Karpas-422 (cell line): ENCODE measurements at regions not wholly inside any gene's neighbourhood (a gene's known extent, or its start where the extent isn't known, plus 50 kb on each side); places are given as distances from the start of the nearest gene placed in this dataset.

Experiments used
- DNase-seq: peaks from one replicate; pipeline ENCODE4 v3.0.0-alpha.2; 2015
- H2AFZ ChIP-seq: fragments of 200-600 bp; sonication (generic); 2 replicates; pipeline ENCODE4 v1.6.1; 2014; ENCODE audit warnings: antibody characterized with exemption, low read length, mixed read lengths
- H3K27ac ChIP-seq: fragments of 200-600 bp; sonication (generic); 2 replicates; pipeline ENCODE4 v1.5.1; 2014; ENCODE audit warnings: mild to moderate bottlenecking, low read length, moderate library complexity
- H3K27me3 ChIP-seq: fragments of 200-600 bp; sonication (generic); 2 replicates; pipeline ENCODE4 v1.6.1; 2014; ENCODE audit warnings: low read length, mixed read lengths
- H3K36me3 ChIP-seq: fragments of 200-600 bp; sonication (generic); 2 replicates; pipeline ENCODE4 v1.6.1; 2014; ENCODE audit warnings: low read length, mixed read lengths; ENCODE audit not compliant: insufficient read depth
- H3K4me1 ChIP-seq: fragments of 200-600 bp; sonication (generic); 2 replicates; pipeline ENCODE4 v1.6.1; 2014; ENCODE audit warnings: mild to moderate bottlenecking, low read length, mixed read lengths
- H3K4me2 ChIP-seq: fragments of 200-600 bp; sonication (generic); 2 replicates; pipeline ENCODE4 v1.6.1; 2014; ENCODE audit warnings: low read length, low read depth, mild to moderate bottlenecking; ENCODE audit not compliant: poor library complexity, severe bottlenecking
- H3K4me3 ChIP-seq: fragments of 200-600 bp; sonication (generic); 2 replicates; pipeline ENCODE4 v1.5.1; 2014; ENCODE audit warnings: mild to moderate bottlenecking, antibody characterized with exemption, low read length, mixed read lengths
- H3K79me2 ChIP-seq: fragments of 200-600 bp; sonication (generic); 2 replicates; pipeline ENCODE4 v1.6.1; 2014; ENCODE audit warnings: mild to moderate bottlenecking, low read length, mixed read lengths
- H3K9ac ChIP-seq: fragments of 200-600 bp; sonication (generic); 2 replicates; pipeline ENCODE4 v1.6.0; 2014; ENCODE audit warnings: low read length
- H3K9me2 ChIP-seq: fragments of 200-600 bp; sonication (generic), shearing (Covaris generic); replicated peaks from 2 replicates; pipeline ENCODE4 v1.6.0; 2014; ENCODE audit warnings: mild to moderate bottlenecking, low read length, moderate library complexity; ENCODE audit not compliant: insufficient read depth
- H3K9me3 ChIP-seq: fragments of 300-700, 200-600 bp; sonication (generic); 2 replicates; pipeline ENCODE4 v1.6.1; 2014; ENCODE audit warnings: low read length, mixed read lengths
- H4K20me1 ChIP-seq: fragments of 200-600 bp; sonication (generic); 2 replicates; pipeline ENCODE4 v1.6.1; 2014; ENCODE audit warnings: mild to moderate bottlenecking, antibody characterized with exemption, low read length, low read depth; ENCODE audit not compliant: insufficient read depth

GRCh38 chr6:160930547-160931377, 60.8 kb upstream of the MAP3K4 start:
- H3K36me3 ChIP-seq, result no peaks in the 10 kb centered on the region
- H3K9me2 ChIP-seq, result no peaks in the 10 kb centered on the region
- no peaks in the 10 kb centered on the region for H3K79me2 ChIP-seq
- no peaks in the 10 kb centered on the region for H4K20me1 ChIP-seq
- H3K4me1 ChIP-seq, result peaks cover 4% of the 10 kb centered on the region
- no peak for DNase-seq
- H2AFZ ChIP-seq, result no peak overlapping the region
- H3K4me3 ChIP-seq, result no peak overlapping the region
- no peak overlapping the region for H3K27ac ChIP-seq
- no peaks in the 10 kb centered on the region for H3K9me3 ChIP-seq
- H3K9ac ChIP-seq, result no peak overlapping the region
- no peak overlapping the region for H3K4me2 ChIP-seq
- no peaks in the 10 kb centered on the region for H3K27me3 ChIP-seq

GRCh38 chr6:160931378-160932310, 59.9 kb upstream of the MAP3K4 start:
- no peaks in the 10 kb centered on the region for H3K79me2 ChIP-seq
- H4K20me1 ChIP-seq, result no peaks in the 10 kb centered on the region
- no peak overlapping the region for H3K27ac ChIP-seq
- H3K27me3 ChIP-seq, result no peaks in the 10 kb centered on the region
- peaks cover 4% of the 10 kb centered on the region for H3K4me1 ChIP-seq
- no peak overlapping the region for H3K4me2 ChIP-seq
- no peak for DNase-seq
- no peak overlapping the region for H3K4me3 ChIP-seq
- H3K9me3 ChIP-seq, result no peaks in the 10 kb centered on the region
- H3K9me2 ChIP-seq, result no peaks in the 10 kb centered on the region
- no peak overlapping the region for H3K9ac ChIP-seq
- no peaks in the 10 kb centered on the region for H3K36me3 ChIP-seq
- no peak overlapping the region for H2AFZ ChIP-seq

- H3K27ac ChIP-seq, result no peak overlapping the region
- no peak overlapping the region for H3K4me2 ChIP-seq
- no peaks in the 10 kb centered on the region for H3K36me3 ChIP-seq
- H3K9me2 ChIP-seq, result no peaks in the 10 kb centered on the region
- no peak for DNase-seq
- H3K9ac ChIP-seq, result no peak overlapping the region
- H3K4me1 ChIP-seq, result peaks cover 4% of the 10 kb centered on the region
- H3K27me3 ChIP-seq, result no peaks in the 10 kb centered on the region
- H3K79me2 ChIP-seq, result no peaks in the 10 kb centered on the region
- H4K20me1 ChIP-seq, result no peaks in the 10 kb centered on the region
- no peaks in the 10 kb centered on the region for H3K9me3 ChIP-seq
- H3K4me3 ChIP-seq, result no peak overlapping the region
- no peak overlapping the region for H2AFZ ChIP-seq
Observed at GRCh38 chr6:160933256-160933655, 58.3 kb upstream of the MAP3K4 start.

GRCh38 chr6:160934157-160934556, 57.4 kb upstream of the MAP3K4 start:
- no peak overlapping the region for H3K4me3 ChIP-seq
- no peaks in the 10 kb centered on the region for H3K27me3 ChIP-seq
- no peaks in the 10 kb centered on the region for H3K9me3 ChIP-seq
- H3K4me2 ChIP-seq, result no peak overlapping the region
- no peaks in the 10 kb centered on the region for H3K36me3 ChIP-seq
- no peak overlapping the region for H3K27ac ChIP-seq
- no peaks in the 10 kb centered on the region for H4K20me1 ChIP-seq
- no peaks in the 10 kb centered on the region for H3K9me2 ChIP-seq
- no peak overlapping the region for H3K9ac ChIP-seq
- peaks cover 4% of the 10 kb centered on the region for H3K4me1 ChIP-seq
- no peaks in the 10 kb centered on the region for H3K79me2 ChIP-seq
- no peak overlapping the region for H2AFZ ChIP-seq
- DNase-seq, result no peak

GRCh38 chr6:160940197-160940596, 51.4 kb upstream of the MAP3K4 start:
- Histone ChIP-seq H3K36me3 (no peaks in the 10 kb centered on the region), H3K27me3 (peaks cover 3% of the 10 kb centered on the region; the same call in 1 of the 2 replicates), H3K79me2 (no peaks in the 10 kb centered on the region), H3K4me1 (no peaks in the 10 kb centered on the region), H4K20me1 (no peaks in the 10 kb centered on the region), H3K4me3 (no peak overlapping the region), H2AFZ (no peak overlapping the region), H3K4me2 (no peak overlapping the region), H3K9ac (no peak overlapping the region), H3K9me3 (no peaks in the 10 kb centered on the region), H3K27ac (no peak overlapping the region), H3K9me2 (no peaks in the 10 kb centered on the region)
- DNase-seq, result no peak
